Suprapubic skin (tissue), 4 donors: ENCODE measurements at regions not wholly inside any gene's neighbourhood (a gene's known extent, or its start where the extent isn't known, plus 50 kb on each side); places are given as distances from the start of the nearest gene placed in this dataset.

ENCODE experiments used
- POLR2A ChIP-seq, 2 donors: fragments of 450-650 bp; IDR thresholded peaks; one replicate each; pipeline ENCODE4 v1.6.1; 2017; ENCODE audit warnings: antibody characterized with exemption in 2 of 2, mild to moderate bottlenecking in 2 of 2, moderate library complexity in 2 of 2
- POLR2AphosphoS5 ChIP-seq, 3 donors: sonication (generic); formaldehyde crosslinking; IDR thresholded peaks; one replicate each; pipeline ENCODE4 v1.6.1; 2017; ENCODE audit warnings: antibody characterized with exemption in 3 of 3
- TF ChIP-seq, protein P1 (sequence below), 2 donors: fragments of 200-600 bp in 1 of 2; fragments of 450-650 bp in 1 of 2; sonication (generic) in 1 of 2; IDR thresholded peaks; one replicate each; pipeline ENCODE4 v1.5.1; 2016 to 2019; ENCODE audit warnings: antibody characterized with exemption in 2 of 2, mild to moderate bottlenecking in 1 of 2, moderate library complexity in 1 of 2

DNA sequence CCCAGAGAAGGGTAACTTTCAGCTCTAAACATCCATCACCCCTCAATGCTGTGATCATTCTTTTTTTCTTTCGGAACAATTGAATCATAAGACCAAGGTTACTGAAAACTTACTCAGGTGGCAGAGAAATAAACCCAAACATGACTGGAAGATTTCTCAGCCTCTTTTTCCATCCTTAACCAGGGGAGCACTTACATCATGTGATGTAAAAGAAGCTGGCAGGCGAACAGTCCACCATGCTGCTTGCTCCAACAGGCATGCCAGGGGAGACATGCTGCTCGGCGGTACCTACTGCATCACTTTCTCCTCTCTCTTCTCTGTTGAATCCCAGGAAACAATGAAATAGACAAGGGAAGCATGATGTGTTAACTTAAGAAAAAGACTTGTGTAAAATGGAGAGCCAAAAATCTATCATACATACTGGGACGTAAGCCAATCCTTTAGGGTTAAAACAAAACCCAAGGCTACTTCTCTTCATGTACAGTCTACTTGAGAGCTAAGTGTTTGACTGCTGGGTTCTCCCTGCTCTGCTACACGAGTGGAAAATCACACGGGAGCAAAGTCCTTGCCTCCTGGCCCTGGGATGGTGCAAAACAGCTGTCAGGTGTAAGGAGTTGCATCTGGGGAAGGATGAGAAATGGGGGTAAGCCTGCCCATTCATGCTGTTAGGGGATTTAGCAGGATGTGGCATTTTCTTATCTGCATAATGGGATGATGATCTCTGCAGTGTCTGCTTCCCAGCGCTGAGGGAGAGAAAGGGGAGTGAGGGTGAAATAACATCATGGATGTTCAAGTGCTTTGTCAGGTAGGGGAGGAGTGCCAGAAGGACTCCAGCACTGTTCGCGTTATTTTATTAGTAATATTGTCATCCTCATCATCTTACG is 64.3 kb upstream of the ZNF438 start:
- TF ChIP-seq, protein P1, sequence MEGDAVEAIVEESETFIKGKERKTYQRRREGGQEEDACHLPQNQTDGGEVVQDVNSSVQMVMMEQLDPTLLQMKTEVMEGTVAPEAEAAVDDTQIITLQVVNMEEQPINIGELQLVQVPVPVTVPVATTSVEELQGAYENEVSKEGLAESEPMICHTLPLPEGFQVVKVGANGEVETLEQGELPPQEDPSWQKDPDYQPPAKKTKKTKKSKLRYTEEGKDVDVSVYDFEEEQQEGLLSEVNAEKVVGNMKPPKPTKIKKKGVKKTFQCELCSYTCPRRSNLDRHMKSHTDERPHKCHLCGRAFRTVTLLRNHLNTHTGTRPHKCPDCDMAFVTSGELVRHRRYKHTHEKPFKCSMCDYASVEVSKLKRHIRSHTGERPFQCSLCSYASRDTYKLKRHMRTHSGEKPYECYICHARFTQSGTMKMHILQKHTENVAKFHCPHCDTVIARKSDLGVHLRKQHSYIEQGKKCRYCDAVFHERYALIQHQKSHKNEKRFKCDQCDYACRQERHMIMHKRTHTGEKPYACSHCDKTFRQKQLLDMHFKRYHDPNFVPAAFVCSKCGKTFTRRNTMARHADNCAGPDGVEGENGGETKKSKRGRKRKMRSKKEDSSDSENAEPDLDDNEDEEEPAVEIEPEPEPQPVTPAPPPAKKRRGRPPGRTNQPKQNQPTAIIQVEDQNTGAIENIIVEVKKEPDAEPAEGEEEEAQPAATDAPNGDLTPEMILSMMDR (IDR thresholded peaks at IDR 0.05) = no peak
- TF ChIP-seq POLR2AphosphoS5 (IDR thresholded peaks at IDR 0.05) = no peak
- TF ChIP-seq POLR2A (IDR thresholded peaks at IDR 0.05) = no peak
